ENCODE measurements at regions not wholly inside any gene's neighbourhood (a gene's known extent, or its start where the extent isn't known, plus 50 kb on each side); places are given as distances from the start of the nearest gene placed in this dataset.

- Histone ChIP-seq H3K4me3 (no peak overlapping the region), H3K4me1 (no peaks in the 10 kb centered on the region), H3K27me3 (no peaks in the 10 kb centered on the region), H3K27ac (no peak overlapping the region), H3K36me3 (no peaks in the 10 kb centered on the region), H3K9me3 (peaks cover 0 to 15% of the 10 kb centered on the region in 2 donors)
- no peak for DNase-seq
- intact Hi-C loops (cut with DNase I) = no loop called here
- ATAC-seq = no peak
- TF ChIP-seq CTCF (IDR thresholded peaks at IDR 0.05) = no peak
Observed at GRCh38 chr2:21454839-21455238, 331.1 kb downstream of the TDRD15 start.

GRCh38 chr2:21461754-21462240 lies 338.0 kb downstream of the TDRD15 start:
- ATAC-seq (no peak), DNase-seq (no peak)
- no peak for TF ChIP-seq CTCF (IDR thresholded peaks at IDR 0.05)
- H3K27ac ChIP-seq = no peak overlapping the region
- intact Hi-C loops (cut with DNase I) = no loop called here
- peaks cover 0 to 15% of the 10 kb centered on the region in 2 donors for H3K9me3 ChIP-seq
- no peaks in the 10 kb centered on the region for H3K36me3 ChIP-seq
- no peaks in the 10 kb centered on the region for H3K4me1 ChIP-seq
- H3K27me3 ChIP-seq = no peaks in the 10 kb centered on the region
- H3K4me3 ChIP-seq = no peak overlapping the region

- no peak overlapping the region for H3K27ac ChIP-seq
- H3K9me3 ChIP-seq = no peaks in the 10 kb centered on the region
- no peaks in the 10 kb centered on the region for H3K4me1 ChIP-seq
- H3K4me3 ChIP-seq = no peak overlapping the region
- H3K36me3 ChIP-seq = no peaks in the 10 kb centered on the region
- TF ChIP-seq CTCF (IDR thresholded peaks at IDR 0.05) = no peak
- DNase-seq (peak in 2 of 4 donors; percentile 35 to 38), ATAC-seq (no peak)
- H3K27me3 ChIP-seq = no peaks in the 10 kb centered on the region
- intact Hi-C loops (cut with DNase I) = no loop called here
Observed at GRCh38 chr2:21466341-21466927, 342.7 kb downstream of the TDRD15 start.

- Histone ChIP-seq H3K36me3 (no peaks in the 10 kb centered on the region), H3K4me3 (no peak overlapping the region), H3K27me3 (no peaks in the 10 kb centered on the region), H3K4me1 (no peaks in the 10 kb centered on the region), H3K9me3 (no peaks in the 10 kb centered on the region), H3K27ac (no peak overlapping the region)
- ATAC-seq (no peak), DNase-seq (no peak)
- intact Hi-C loops (cut with DNase I) = no loop called here
- TF ChIP-seq CTCF (IDR thresholded peaks at IDR 0.05) = no peak
Observed at GRCh38 chr2:21467280-21467818, 343.6 kb downstream of the TDRD15 start.

- Histone ChIP-seq H3K4me1 (no peaks in the 10 kb centered on the region), H3K36me3 (no peaks in the 10 kb centered on the region), H3K9me3 (no peaks in the 10 kb centered on the region), H3K27ac (no peak overlapping the region), H3K4me3 (no peak overlapping the region), H3K27me3 (no peaks in the 10 kb centered on the region)
- ATAC-seq (no peak), DNase-seq (no peak)
- TF ChIP-seq CTCF (IDR thresholded peaks at IDR 0.05) = no peak
- intact Hi-C loops (cut with DNase I) = no loop called here
Observed at GRCh38 chr2:21467910-21468309, 344.1 kb downstream of the TDRD15 start.
